ENCODE measurements at regions not wholly inside any gene's neighbourhood (a gene's known extent, or its start where the extent isn't known, plus 50 kb on each side); places are given as distances from the start of the nearest gene placed in this dataset.

- Histone ChIP-seq H3K9me3 (ENCODE audit: low read length) (no peaks in the 10 kb centered on the region), H2AFZ (ENCODE audit: low read depth, low read length) (no peak overlapping the region), H3K4me2 (ENCODE audit: low read length) (no peak overlapping the region), H3K27ac (ENCODE audit: low read length) (no peak overlapping the region), H3K36me3 (ENCODE audit: insufficient read depth, low read length) (no peaks in the 10 kb centered on the region), H4K20me1 (ENCODE audit: insufficient read depth) (no peaks in the 10 kb centered on the region), H3F3A (ENCODE audit: insufficient read depth, low read length, poor library complexity, severe bottlenecking) (no peaks in the 10 kb centered on the region), H3K27me3 (ENCODE audit: insufficient read depth, low read depth, low read length) (no peaks in the 10 kb centered on the region), H3K9me2 (ENCODE audit: insufficient read depth, low read length) (no peaks in the 10 kb centered on the region), H3K9ac (ENCODE audit: low read length) (no peak overlapping the region), H3K79me2 (replicated peaks; ENCODE audit: insufficient read depth, low read length) (no peaks in the 10 kb centered on the region), H3K4me3 (ENCODE audit: low read length) (no peak overlapping the region)
- TF ChIP-seq SMC3 (conservative IDR thresholded peaks at IDR 0.05; ENCODE audit: poor library complexity), result no peak
- no peak for TF ChIP-seq RAD21 (conservative IDR thresholded peaks at IDR 0.05)
- no peak for TF ChIP-seq TAF1 (IDR thresholded peaks at IDR 0.05; ENCODE audit: low read depth)
- no peak for TF ChIP-seq EP300 (conservative IDR thresholded peaks at IDR 0.05; ENCODE audit: poor library complexity, severe bottlenecking)
- TF ChIP-seq POLR2AphosphoS5 (IDR thresholded peaks at IDR 0.05), result no peak
- TF ChIP-seq, protein P1, sequence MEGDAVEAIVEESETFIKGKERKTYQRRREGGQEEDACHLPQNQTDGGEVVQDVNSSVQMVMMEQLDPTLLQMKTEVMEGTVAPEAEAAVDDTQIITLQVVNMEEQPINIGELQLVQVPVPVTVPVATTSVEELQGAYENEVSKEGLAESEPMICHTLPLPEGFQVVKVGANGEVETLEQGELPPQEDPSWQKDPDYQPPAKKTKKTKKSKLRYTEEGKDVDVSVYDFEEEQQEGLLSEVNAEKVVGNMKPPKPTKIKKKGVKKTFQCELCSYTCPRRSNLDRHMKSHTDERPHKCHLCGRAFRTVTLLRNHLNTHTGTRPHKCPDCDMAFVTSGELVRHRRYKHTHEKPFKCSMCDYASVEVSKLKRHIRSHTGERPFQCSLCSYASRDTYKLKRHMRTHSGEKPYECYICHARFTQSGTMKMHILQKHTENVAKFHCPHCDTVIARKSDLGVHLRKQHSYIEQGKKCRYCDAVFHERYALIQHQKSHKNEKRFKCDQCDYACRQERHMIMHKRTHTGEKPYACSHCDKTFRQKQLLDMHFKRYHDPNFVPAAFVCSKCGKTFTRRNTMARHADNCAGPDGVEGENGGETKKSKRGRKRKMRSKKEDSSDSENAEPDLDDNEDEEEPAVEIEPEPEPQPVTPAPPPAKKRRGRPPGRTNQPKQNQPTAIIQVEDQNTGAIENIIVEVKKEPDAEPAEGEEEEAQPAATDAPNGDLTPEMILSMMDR (IDR thresholded peaks at IDR 0.05; ENCODE audit: poor library complexity, severe bottlenecking), result no peak
- TF ChIP-seq, protein P2, sequence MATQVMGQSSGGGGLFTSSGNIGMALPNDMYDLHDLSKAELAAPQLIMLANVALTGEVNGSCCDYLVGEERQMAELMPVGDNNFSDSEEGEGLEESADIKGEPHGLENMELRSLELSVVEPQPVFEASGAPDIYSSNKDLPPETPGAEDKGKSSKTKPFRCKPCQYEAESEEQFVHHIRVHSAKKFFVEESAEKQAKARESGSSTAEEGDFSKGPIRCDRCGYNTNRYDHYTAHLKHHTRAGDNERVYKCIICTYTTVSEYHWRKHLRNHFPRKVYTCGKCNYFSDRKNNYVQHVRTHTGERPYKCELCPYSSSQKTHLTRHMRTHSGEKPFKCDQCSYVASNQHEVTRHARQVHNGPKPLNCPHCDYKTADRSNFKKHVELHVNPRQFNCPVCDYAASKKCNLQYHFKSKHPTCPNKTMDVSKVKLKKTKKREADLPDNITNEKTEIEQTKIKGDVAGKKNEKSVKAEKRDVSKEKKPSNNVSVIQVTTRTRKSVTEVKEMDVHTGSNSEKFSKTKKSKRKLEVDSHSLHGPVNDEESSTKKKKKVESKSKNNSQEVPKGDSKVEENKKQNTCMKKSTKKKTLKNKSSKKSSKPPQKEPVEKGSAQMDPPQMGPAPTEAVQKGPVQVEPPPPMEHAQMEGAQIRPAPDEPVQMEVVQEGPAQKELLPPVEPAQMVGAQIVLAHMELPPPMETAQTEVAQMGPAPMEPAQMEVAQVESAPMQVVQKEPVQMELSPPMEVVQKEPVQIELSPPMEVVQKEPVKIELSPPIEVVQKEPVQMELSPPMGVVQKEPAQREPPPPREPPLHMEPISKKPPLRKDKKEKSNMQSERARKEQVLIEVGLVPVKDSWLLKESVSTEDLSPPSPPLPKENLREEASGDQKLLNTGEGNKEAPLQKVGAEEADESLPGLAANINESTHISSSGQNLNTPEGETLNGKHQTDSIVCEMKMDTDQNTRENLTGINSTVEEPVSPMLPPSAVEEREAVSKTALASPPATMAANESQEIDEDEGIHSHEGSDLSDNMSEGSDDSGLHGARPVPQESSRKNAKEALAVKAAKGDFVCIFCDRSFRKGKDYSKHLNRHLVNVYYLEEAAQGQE (IDR thresholded peaks at IDR 0.05; ENCODE audit: borderline replicate concordance), result no peak
- TF ChIP-seq MXI1 (conservative IDR thresholded peaks at IDR 0.05; ENCODE audit: poor library complexity, severe bottlenecking), result no peak
- TF ChIP-seq EZH2 (IDR thresholded peaks at IDR 0.05; ENCODE audit: borderline replicate concordance, insufficient read depth, low read length, poor library complexity, severe bottlenecking), result no peak
Observed at GRCh38 chrX:4240541-4241194, 527.2 kb upstream of the PRKX start.

- no peak overlapping the region for H3K27ac ChIP-seq (ENCODE audit: low read length)
- no peaks in the 10 kb centered on the region for H3K27me3 ChIP-seq (ENCODE audit: insufficient read depth, low read depth, low read length)
- H3K4me2 ChIP-seq (ENCODE audit: low read length), result no peak overlapping the region
- no peaks in the 10 kb centered on the region for H4K20me1 ChIP-seq (ENCODE audit: insufficient read depth)
- no peak overlapping the region for H2AFZ ChIP-seq (ENCODE audit: low read depth, low read length)
- no peaks in the 10 kb centered on the region for H3F3A ChIP-seq (ENCODE audit: insufficient read depth, low read length, poor library complexity, severe bottlenecking)
- H3K9me3 ChIP-seq (ENCODE audit: low read length), result no peaks in the 10 kb centered on the region
- H3K9me2 ChIP-seq (ENCODE audit: insufficient read depth, low read length), result no peaks in the 10 kb centered on the region
- no peak overlapping the region for H3K4me3 ChIP-seq (ENCODE audit: low read length)
- TF ChIP-seq, protein P2 (IDR thresholded peaks at IDR 0.05; ENCODE audit: borderline replicate concordance), result no peak
- TF ChIP-seq POLR2AphosphoS5 (IDR thresholded peaks at IDR 0.05) (no peak), RAD21 (conservative IDR thresholded peaks at IDR 0.05) (no peak), TAF1 (IDR thresholded peaks at IDR 0.05; ENCODE audit: low read depth) (no peak), SMC3 (conservative IDR thresholded peaks at IDR 0.05; ENCODE audit: poor library complexity) (no peak)
- TF ChIP-seq, protein P1 (IDR thresholded peaks at IDR 0.05; ENCODE audit: poor library complexity, severe bottlenecking), result no peak
- H3K9ac ChIP-seq (ENCODE audit: low read length), result no peak overlapping the region
- H3K36me3 ChIP-seq (ENCODE audit: insufficient read depth, low read length), result no peaks in the 10 kb centered on the region
- no peaks in the 10 kb centered on the region for H3K79me2 ChIP-seq (replicated peaks; ENCODE audit: insufficient read depth, low read length)
Observed at GRCh38 chrX:4239650-4240540, 526.4 kb upstream of the PRKX start.

All from neural cell (in vitro differentiated cells).